Breast epithelium (tissue), 4 donors: ENCODE measurements at regions not wholly inside any gene's neighbourhood (a gene's known extent, or its start where the extent isn't known, plus 50 kb on each side); places are given as distances from the start of the nearest gene placed in this dataset.
"Not testable (repeated sequence)": the region's sequence is repeated elsewhere in the genome, so short reads cannot be mapped to it uniquely, and the experiment has no call there.

Experiments used
- DNase-seq, 2 donors: peaks; one replicate each; pipeline ENCODE4 v3.0.0-alpha.2; 2019; ENCODE audit warnings: low spot score in 2 of 2
- H3K27ac ChIP-seq, 2 donors: fragments of 200-600 bp; sonication (generic) in 1 of 2; one replicate each; pipeline ENCODE4 v1.5.1; 2016 to 2019; ENCODE audit warnings: mild to moderate bottlenecking in 1 of 2
- H3K27me3 ChIP-seq, 2 donors: fragments of 200-600 bp; sonication (generic) in 1 of 2; one replicate each; pipeline versions ENCODE4 v1.5.1 to v1.6.0; 2017 to 2019; ENCODE audit warnings: control low read depth in 1 of 2, mild to moderate bottlenecking in 1 of 2
- H3K36me3 ChIP-seq: fragments of 200-600 bp; one replicate; pipeline ENCODE4 v1.5.1; 2019
- H3K4me1 ChIP-seq, 2 donors: fragments of 200-600 bp; sonication (generic); one replicate each; pipeline ENCODE4 v1.5.1; 2016 to 2019; ENCODE audit warnings: control low read depth in 1 of 2
- H3K4me3 ChIP-seq, 3 donors: fragments of 200-600 bp; sonication (generic); 1 replicate in 2 of 3; 2 replicates in 1 of 3; pipeline ENCODE4 v1.5.1; 2016 to 2019; ENCODE audit warnings: mild to moderate bottlenecking in 3 of 3, moderate library complexity in 2 of 3
- H3K9me3 ChIP-seq, 2 donors: fragments of 200-600 bp; sonication (generic) in 1 of 2; one replicate each; pipeline ENCODE4 v1.5.1; 2016 to 2019; ENCODE audit warnings: control low read depth in 1 of 2
- POLR2A ChIP-seq: fragments of 450-650 bp; IDR thresholded peaks from one replicate; pipeline ENCODE4 v1.6.1; 2016; ENCODE audit warnings: antibody characterized with exemption, mild to moderate bottlenecking, moderate library complexity
- POLR2AphosphoS5 ChIP-seq, 3 donors: sonication (generic); formaldehyde crosslinking; IDR thresholded peaks; one replicate each; pipeline ENCODE4 v1.6.1; 2017; ENCODE audit warnings: antibody characterized with exemption in 3 of 3
- intact Hi-C: fragments of 100-400 bp; cut with DNase I; formaldehyde crosslinking; loops from one replicate; pipeline ENCODE4 v1.15.1; 2023; ENCODE audit warnings: low total_unique reads
- TF ChIP-seq, protein P1 (sequence below), 3 donors: fragments of 450-650 bp; IDR thresholded peaks; one replicate each; pipeline ENCODE4 v1.5.1; 2016 to 2017; ENCODE audit warnings: antibody characterized with exemption in 3 of 3, mild to moderate bottlenecking in 3 of 3, moderate library complexity in 3 of 3

DNA sequence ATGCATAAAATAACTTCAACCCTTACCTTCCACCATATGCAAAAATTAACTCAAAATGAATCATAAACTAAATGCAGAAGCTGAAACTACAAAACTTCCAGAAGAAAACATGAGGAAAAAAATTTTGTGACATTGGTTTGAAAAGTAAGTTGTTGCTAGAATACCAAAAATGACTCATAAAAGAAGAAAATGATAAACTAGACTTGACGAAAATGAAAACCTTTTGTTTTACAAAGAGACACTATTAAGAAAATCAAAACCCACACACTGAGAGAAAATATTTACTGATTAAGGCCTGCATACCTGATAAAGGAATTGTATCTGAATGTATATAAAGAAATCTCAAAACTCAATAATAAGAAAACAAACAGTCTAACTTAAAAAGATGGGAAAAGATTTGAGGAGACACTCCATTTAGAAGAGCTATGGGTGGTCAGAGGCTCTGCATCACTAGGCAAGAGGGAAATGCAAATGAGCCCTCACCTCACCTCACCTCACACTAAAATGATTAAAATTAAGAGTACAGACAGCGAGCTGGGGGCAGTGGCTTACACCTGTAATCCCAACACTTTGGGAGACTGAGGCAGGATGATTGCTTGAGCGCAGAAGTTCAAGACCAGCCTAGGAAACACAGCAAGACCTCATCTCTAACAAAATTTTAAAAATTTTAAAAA is 97.6 kb upstream of the CST7 start:
- intact Hi-C loops = no loop called here
- Histone ChIP-seq H3K36me3 (no peaks in the 10 kb centered on the region), H3K4me3 (no peak overlapping the region), H3K4me1 (no peaks in the 10 kb centered on the region), H3K27ac (no peak overlapping the region), H3K9me3 (peaks cover 5 to 25% of the 10 kb centered on the region in 2 donors), H3K27me3 (peaks cover 0 to 7% of the 10 kb centered on the region in 2 donors)
- DNase-seq = no peak
- TF ChIP-seq POLR2A (no peak), POLR2AphosphoS5 (IDR thresholded peaks at IDR 0.05) (no peak)
- TF ChIP-seq, protein P1, sequence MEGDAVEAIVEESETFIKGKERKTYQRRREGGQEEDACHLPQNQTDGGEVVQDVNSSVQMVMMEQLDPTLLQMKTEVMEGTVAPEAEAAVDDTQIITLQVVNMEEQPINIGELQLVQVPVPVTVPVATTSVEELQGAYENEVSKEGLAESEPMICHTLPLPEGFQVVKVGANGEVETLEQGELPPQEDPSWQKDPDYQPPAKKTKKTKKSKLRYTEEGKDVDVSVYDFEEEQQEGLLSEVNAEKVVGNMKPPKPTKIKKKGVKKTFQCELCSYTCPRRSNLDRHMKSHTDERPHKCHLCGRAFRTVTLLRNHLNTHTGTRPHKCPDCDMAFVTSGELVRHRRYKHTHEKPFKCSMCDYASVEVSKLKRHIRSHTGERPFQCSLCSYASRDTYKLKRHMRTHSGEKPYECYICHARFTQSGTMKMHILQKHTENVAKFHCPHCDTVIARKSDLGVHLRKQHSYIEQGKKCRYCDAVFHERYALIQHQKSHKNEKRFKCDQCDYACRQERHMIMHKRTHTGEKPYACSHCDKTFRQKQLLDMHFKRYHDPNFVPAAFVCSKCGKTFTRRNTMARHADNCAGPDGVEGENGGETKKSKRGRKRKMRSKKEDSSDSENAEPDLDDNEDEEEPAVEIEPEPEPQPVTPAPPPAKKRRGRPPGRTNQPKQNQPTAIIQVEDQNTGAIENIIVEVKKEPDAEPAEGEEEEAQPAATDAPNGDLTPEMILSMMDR (IDR thresholded peaks at IDR 0.05) = no peak

DNA sequence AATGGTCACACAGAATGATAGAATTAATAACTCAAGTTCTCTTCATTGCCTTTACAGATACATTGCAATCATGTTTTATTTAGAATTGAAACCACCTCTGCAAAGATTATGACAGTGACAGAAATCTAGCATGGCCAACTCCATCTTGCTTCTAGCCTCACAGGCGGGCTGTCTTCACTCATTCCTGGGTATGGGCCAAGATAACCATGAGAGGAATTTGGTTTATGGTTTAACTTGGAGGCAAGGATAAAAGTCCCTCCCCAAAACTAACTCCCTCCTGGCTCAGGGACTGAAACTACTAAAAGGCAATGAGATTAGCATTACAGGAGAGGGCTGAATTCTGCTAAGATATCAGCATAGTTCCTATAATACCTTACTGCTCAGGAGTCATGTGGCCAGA is 95.2 kb upstream of the CST7 start:
- no peak for DNase-seq
- Histone ChIP-seq H3K27me3 (peaks cover 0 to 7% of the 10 kb centered on the region in 2 donors), H3K4me1 (no peaks in the 10 kb centered on the region), H3K9me3 (peaks cover 5 to 12% of the 10 kb centered on the region in 2 donors), H3K36me3 (no peaks in the 10 kb centered on the region), H3K4me3 (no peak overlapping the region), H3K27ac (no peak overlapping the region)
- intact Hi-C loops = no loop called here
- TF ChIP-seq POLR2A (no peak), POLR2AphosphoS5 (IDR thresholded peaks at IDR 0.05) (no peak)
- TF ChIP-seq, protein P1 (IDR thresholded peaks at IDR 0.05) = no peak

DNA sequence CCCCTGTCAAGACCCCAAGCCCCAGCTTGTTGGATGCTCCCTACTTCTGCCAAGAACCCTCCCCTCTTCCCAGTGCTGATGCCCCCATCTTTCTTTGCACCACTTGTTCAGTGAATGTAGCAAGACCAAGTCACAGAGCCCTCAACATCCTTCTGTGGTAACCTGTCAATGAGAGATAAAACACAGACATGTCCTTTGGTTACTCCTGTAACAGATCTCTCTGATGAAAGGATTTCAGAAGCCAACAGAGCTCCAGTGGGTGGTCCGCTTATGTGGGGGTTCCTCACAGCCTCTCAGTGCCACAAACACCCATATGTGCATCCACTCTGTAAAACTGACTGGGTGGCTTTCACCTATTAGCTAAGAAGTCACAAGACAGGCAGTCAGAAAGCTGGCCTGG is 93.2 kb upstream of the CST7 start:
- DNase-seq = no peak
- Histone ChIP-seq H3K27me3 (no peaks in the 10 kb centered on the region), H3K9me3 (peaks cover 5 to 12% of the 10 kb centered on the region in 2 donors), H3K4me1 (no peaks in the 10 kb centered on the region), H3K36me3 (no peaks in the 10 kb centered on the region), H3K4me3 (no peak overlapping the region), H3K27ac (no peak overlapping the region)
- intact Hi-C loops = loop anchor here (1.0 to 5.0 kb wide), 2 partner anchors 44 to 989 kb away; no protein-coding TSS in a partner anchor
- TF ChIP-seq POLR2AphosphoS5 (IDR thresholded peaks at IDR 0.05) (no peak), POLR2A (no peak)
- TF ChIP-seq, protein P1 (IDR thresholded peaks at IDR 0.05) = no peak

DNA sequence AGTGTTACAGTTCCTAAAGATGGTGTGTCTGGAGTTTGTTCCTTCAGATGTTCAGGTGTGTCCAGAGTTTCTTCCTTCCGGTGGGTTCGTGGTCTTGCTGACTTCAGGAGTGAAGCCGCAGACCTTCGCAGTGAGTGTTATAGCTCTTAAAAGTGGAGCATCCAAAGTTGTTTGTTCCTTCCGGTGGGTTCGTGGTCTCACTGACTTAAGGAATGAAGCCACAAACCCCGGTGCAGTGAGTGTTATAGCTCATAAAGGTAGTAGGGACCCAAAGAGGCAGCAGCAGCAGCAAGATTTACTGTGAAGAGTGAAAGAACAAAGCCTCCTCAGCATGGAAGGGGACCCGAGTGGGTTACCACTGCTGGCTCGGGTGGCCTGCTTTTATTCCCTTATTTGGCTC is 90.6 kb upstream of the CST7 start:
- H3K27ac ChIP-seq, DNase-seq, H3K36me3 ChIP-seq, H3K4me1 ChIP-seq, H3K27me3 ChIP-seq, H3K4me3 ChIP-seq: not testable (repeated sequence)
- H3K9me3 ChIP-seq = peaks cover 5 to 12% of the 10 kb centered on the region in 2 donors
- intact Hi-C loops = loop anchor here (5.0 kb wide), 1 partner anchor 991 kb away; no protein-coding TSS in a partner anchor

DNA sequence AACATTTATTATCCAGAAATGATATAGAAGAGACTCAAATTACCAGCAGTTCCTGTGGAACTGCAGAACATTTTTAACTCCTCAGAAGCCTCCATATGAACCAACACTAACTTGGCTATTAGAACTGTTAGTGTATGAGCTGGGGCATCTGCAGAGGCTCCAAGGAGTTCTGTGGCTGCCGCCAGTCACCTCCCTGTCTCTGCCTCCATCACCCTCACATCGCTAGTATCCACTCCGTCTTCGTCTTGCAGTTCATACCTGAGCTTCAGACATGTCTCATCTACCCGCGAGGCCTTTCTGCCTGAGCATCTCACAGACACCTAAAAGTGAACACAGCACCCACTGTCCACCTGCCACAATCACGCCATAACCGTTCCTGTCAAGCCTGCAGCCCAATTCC is 89.5 kb upstream of the CST7 start:
- Histone ChIP-seq H3K4me1 (no peaks in the 10 kb centered on the region), H3K27me3 (no peaks in the 10 kb centered on the region), H3K36me3 (no peaks in the 10 kb centered on the region), H3K4me3 (no peak overlapping the region), H3K27ac (no peak overlapping the region), H3K9me3 (peaks cover 5 to 9% of the 10 kb centered on the region in 2 donors)
- no peak for DNase-seq
- intact Hi-C loops = loop anchor here (5.0 kb wide), 1 partner anchor 992 kb away; no protein-coding TSS in a partner anchor
- TF ChIP-seq, protein P1 (IDR thresholded peaks at IDR 0.05) = no peak
- TF ChIP-seq POLR2AphosphoS5 (IDR thresholded peaks at IDR 0.05) (no peak), POLR2A (no peak)
